ENCODE measurements at regions not wholly inside any gene's neighbourhood (a gene's known extent, or its start where the extent isn't known, plus 50 kb on each side); places are given as distances from the start of the nearest gene placed in this dataset.

DNA sequence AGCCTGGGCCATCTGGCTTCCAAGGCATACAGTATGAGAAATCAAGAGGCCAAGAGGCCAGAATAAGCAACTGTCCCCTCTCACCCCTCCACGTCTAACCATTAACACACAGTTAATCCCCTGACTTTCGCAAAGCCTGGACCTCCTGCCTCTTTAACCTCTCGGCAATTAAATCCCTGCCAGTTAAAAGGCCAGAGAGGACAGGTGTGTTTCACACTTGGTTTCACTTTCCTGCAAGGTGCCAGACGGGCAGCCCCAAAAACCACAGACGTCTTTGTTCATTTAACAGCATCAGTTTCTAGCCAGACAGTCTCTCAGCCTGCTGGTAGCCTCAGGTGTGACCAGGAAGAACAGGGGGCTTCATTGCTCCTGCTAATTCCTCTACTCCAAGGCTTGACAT lies 91.1 kb upstream of the KIT start:
- H3K9me3 ChIP-seq (ENCODE audit: low read length), result no peaks in the 10 kb centered on the region
- no peak overlapping the region for H3K4me3 ChIP-seq (ENCODE audit: low read length)
- no peaks in the 10 kb centered on the region for H4K20me1 ChIP-seq (ENCODE audit: insufficient read depth)
- no peaks in the 10 kb centered on the region for H3F3A ChIP-seq (ENCODE audit: insufficient read depth, low read length, poor library complexity, severe bottlenecking)
- no peak overlapping the region for H3K27ac ChIP-seq (ENCODE audit: low read length)
- no peaks in the 10 kb centered on the region for H3K9me2 ChIP-seq (ENCODE audit: insufficient read depth, low read length)
- H3K4me2 ChIP-seq (ENCODE audit: low read length), result no peak overlapping the region
- no peak overlapping the region for H2AFZ ChIP-seq (ENCODE audit: low read depth, low read length)
- H3K79me2 ChIP-seq (replicated peaks; ENCODE audit: insufficient read depth, low read length), result no peaks in the 10 kb centered on the region
- no peak overlapping the region for H3K9ac ChIP-seq (ENCODE audit: low read length)
- no peaks in the 10 kb centered on the region for H3K36me3 ChIP-seq (ENCODE audit: insufficient read depth, low read length)
- H3K27me3 ChIP-seq (ENCODE audit: insufficient read depth, low read depth, low read length), result no peaks in the 10 kb centered on the region
- no peak for TF ChIP-seq RAD21 (conservative IDR thresholded peaks at IDR 0.05)

- Histone ChIP-seq H3K27me3 (ENCODE audit: insufficient read depth, low read depth, low read length) (no peaks in the 10 kb centered on the region), H3K4me2 (ENCODE audit: low read length) (no peak overlapping the region)
Observed at GRCh38 chr4:54567327-54567726, 90.4 kb upstream of the KIT start.

DNA sequence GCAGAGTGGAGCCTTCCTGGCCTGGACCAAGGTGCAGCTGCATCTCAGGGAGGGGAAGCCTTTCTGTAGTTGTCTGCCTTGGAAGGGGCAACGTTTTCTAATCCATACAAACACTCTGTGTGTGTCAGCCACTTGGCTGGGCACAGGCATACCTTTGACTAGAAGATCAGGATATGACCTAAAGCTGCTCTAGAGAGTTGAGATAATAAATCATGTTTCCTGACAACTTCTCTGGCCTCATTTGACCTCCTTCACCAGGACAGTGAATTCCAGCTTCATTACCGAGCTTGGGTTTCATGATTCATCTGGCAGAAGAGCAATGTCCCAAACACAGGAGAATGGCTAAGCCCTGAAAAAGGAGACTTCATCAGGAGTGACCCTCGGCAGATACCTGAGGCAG lies 89.6 kb upstream of the KIT start:
- Histone ChIP-seq H4K20me1 (ENCODE audit: insufficient read depth) (no peaks in the 10 kb centered on the region), H3F3A (ENCODE audit: insufficient read depth, low read length, poor library complexity, severe bottlenecking) (no peaks in the 10 kb centered on the region), H2AFZ (ENCODE audit: low read depth, low read length) (no peak overlapping the region), H3K4me2 (ENCODE audit: low read length) (no peak overlapping the region), H3K79me2 (replicated peaks; ENCODE audit: insufficient read depth, low read length) (no peaks in the 10 kb centered on the region), H3K9ac (ENCODE audit: low read length) (no peak overlapping the region), H3K27ac (ENCODE audit: low read length) (no peak overlapping the region), H3K27me3 (ENCODE audit: insufficient read depth, low read depth, low read length) (no peaks in the 10 kb centered on the region), H3K9me2 (ENCODE audit: insufficient read depth, low read length) (no peaks in the 10 kb centered on the region), H3K36me3 (ENCODE audit: insufficient read depth, low read length) (no peaks in the 10 kb centered on the region), H3K9me3 (ENCODE audit: low read length) (no peaks in the 10 kb centered on the region), H3K4me3 (ENCODE audit: low read length) (no peak overlapping the region)
- TF ChIP-seq, protein P1, sequence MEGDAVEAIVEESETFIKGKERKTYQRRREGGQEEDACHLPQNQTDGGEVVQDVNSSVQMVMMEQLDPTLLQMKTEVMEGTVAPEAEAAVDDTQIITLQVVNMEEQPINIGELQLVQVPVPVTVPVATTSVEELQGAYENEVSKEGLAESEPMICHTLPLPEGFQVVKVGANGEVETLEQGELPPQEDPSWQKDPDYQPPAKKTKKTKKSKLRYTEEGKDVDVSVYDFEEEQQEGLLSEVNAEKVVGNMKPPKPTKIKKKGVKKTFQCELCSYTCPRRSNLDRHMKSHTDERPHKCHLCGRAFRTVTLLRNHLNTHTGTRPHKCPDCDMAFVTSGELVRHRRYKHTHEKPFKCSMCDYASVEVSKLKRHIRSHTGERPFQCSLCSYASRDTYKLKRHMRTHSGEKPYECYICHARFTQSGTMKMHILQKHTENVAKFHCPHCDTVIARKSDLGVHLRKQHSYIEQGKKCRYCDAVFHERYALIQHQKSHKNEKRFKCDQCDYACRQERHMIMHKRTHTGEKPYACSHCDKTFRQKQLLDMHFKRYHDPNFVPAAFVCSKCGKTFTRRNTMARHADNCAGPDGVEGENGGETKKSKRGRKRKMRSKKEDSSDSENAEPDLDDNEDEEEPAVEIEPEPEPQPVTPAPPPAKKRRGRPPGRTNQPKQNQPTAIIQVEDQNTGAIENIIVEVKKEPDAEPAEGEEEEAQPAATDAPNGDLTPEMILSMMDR (IDR thresholded peaks at IDR 0.05; ENCODE audit: poor library complexity, severe bottlenecking), result no peak
- TF ChIP-seq TAF1 (IDR thresholded peaks at IDR 0.05; ENCODE audit: low read depth) (no peak), RAD21 (conservative IDR thresholded peaks at IDR 0.05) (no peak), MXI1 (conservative IDR thresholded peaks at IDR 0.05; ENCODE audit: poor library complexity, severe bottlenecking) (no peak), POLR2AphosphoS5 (IDR thresholded peaks at IDR 0.05) (no peak), EP300 (conservative IDR thresholded peaks at IDR 0.05; ENCODE audit: poor library complexity, severe bottlenecking) (no peak), SMC3 (conservative IDR thresholded peaks at IDR 0.05; ENCODE audit: poor library complexity) (no peak), EZH2 (IDR thresholded peaks at IDR 0.05; ENCODE audit: borderline replicate concordance, insufficient read depth, low read length, poor library complexity, severe bottlenecking) (no peak)
- TF ChIP-seq, protein P2, sequence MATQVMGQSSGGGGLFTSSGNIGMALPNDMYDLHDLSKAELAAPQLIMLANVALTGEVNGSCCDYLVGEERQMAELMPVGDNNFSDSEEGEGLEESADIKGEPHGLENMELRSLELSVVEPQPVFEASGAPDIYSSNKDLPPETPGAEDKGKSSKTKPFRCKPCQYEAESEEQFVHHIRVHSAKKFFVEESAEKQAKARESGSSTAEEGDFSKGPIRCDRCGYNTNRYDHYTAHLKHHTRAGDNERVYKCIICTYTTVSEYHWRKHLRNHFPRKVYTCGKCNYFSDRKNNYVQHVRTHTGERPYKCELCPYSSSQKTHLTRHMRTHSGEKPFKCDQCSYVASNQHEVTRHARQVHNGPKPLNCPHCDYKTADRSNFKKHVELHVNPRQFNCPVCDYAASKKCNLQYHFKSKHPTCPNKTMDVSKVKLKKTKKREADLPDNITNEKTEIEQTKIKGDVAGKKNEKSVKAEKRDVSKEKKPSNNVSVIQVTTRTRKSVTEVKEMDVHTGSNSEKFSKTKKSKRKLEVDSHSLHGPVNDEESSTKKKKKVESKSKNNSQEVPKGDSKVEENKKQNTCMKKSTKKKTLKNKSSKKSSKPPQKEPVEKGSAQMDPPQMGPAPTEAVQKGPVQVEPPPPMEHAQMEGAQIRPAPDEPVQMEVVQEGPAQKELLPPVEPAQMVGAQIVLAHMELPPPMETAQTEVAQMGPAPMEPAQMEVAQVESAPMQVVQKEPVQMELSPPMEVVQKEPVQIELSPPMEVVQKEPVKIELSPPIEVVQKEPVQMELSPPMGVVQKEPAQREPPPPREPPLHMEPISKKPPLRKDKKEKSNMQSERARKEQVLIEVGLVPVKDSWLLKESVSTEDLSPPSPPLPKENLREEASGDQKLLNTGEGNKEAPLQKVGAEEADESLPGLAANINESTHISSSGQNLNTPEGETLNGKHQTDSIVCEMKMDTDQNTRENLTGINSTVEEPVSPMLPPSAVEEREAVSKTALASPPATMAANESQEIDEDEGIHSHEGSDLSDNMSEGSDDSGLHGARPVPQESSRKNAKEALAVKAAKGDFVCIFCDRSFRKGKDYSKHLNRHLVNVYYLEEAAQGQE (IDR thresholded peaks at IDR 0.05; ENCODE audit: borderline replicate concordance), result no peak

More at GRCh38 chr4:54567327-54567726, 90.4 kb upstream of the KIT start:
- no peaks in the 10 kb centered on the region for H3F3A ChIP-seq (ENCODE audit: insufficient read depth, low read length, poor library complexity, severe bottlenecking)
- no peaks in the 10 kb centered on the region for H4K20me1 ChIP-seq (ENCODE audit: insufficient read depth)
- no peak for TF ChIP-seq EP300 (conservative IDR thresholded peaks at IDR 0.05; ENCODE audit: poor library complexity, severe bottlenecking)
- no peak for TF ChIP-seq POLR2AphosphoS5 (IDR thresholded peaks at IDR 0.05)
- H3K4me3 ChIP-seq (ENCODE audit: low read length), result no peak overlapping the region
- H3K9me2 ChIP-seq (ENCODE audit: insufficient read depth, low read length), result no peaks in the 10 kb centered on the region
- H2AFZ ChIP-seq (ENCODE audit: low read depth, low read length), result no peak overlapping the region
- H3K36me3 ChIP-seq (ENCODE audit: insufficient read depth, low read length), result no peaks in the 10 kb centered on the region
- H3K9ac ChIP-seq (ENCODE audit: low read length), result no peak overlapping the region
- no peak overlapping the region for H3K27ac ChIP-seq (ENCODE audit: low read length)
- H3K9me3 ChIP-seq (ENCODE audit: low read length), result no peaks in the 10 kb centered on the region
- H3K79me2 ChIP-seq (replicated peaks; ENCODE audit: insufficient read depth, low read length), result no peaks in the 10 kb centered on the region

All from neural cell (in vitro differentiated cells).